HCT116 (cell line): ENCODE measurements at regions not wholly inside any gene's neighbourhood (a gene's known extent, or its start where the extent isn't known, plus 50 kb on each side); places are given as distances from the start of the nearest gene placed in this dataset.

Experiments
- ATAC-seq: fragments of 200-7000 bp; cut with Tn5 transposase; 2 replicates; pipeline ENCODE4 v1.9.1; 2020; ENCODE audit warnings: mild to moderate bottlenecking, moderate library complexity
- BruUV-seq: library from RNA; stranded (reverse); fragments of 400-500 nt; replicated peaks from 2 replicates; lab custom pipeline; 2021; lab: Mats Ljungman, UMichigan
- CTCF ChIA-PET: fragments of 300-600 bp; sonication (Branson Sonifier 250); formaldehyde crosslinking; loops from one replicate; lab custom pipeline; 2021; ENCODE audit warnings: antibody characterized with exemption; lab: Charles Lee
- POLR2A ChIA-PET: fragments of 300-600, 350-600 bp; sonication (Branson Sonifier 250); formaldehyde crosslinking; loops from one replicate; lab custom pipeline; 2021; ENCODE audit warnings: antibody characterized with exemption; lab: Charles Lee
- RAD21 ChIA-PET, 2 experiments: fragments of 300-600 bp; sonication (Branson Sonifier 250); formaldehyde crosslinking; loops; one replicate each; lab custom pipeline; 2023; ENCODE audit warnings: low total read pairs in 2 of 2; ENCODE audit not compliant: uncharacterized antibody in 2 of 2, unreplicated experiment in 2 of 2, low non-redundant PET in 1 of 2; lab: Charles Lee
- DNase-seq: peaks from one replicate; pipeline ENCODE4 v3.0.0-alpha.2; 2010; ENCODE audit warnings: low read depth, low spot score
- H2AFZ ChIP-seq: fragments of 200-600 bp; shearing (Covaris generic), sonication (generic); 2 replicates; pipeline ENCODE4 v1.6.1; 2017; ENCODE audit warnings: low read depth, mixed run types, mixed read lengths, antibody characterized with exemption, low read length; ENCODE audit not compliant: poor library complexity, severe bottlenecking
- H3K27ac ChIP-seq: 2 replicates; pipeline ENCODE4 v1.5.1; 2012; ENCODE audit warnings: low read depth, low read length
- H3K27me3 ChIP-seq: fragments of 200-600 bp; sonication (generic); 2 replicates; pipeline ENCODE4 v1.6.1; 2016; ENCODE audit warnings: mixed run types, low read length, mixed read lengths; ENCODE audit not compliant: insufficient read depth
- H3K36me3 ChIP-seq, 2 experiments: fragments of 200-500 bp in 1 of 2; fragments of 200-600 bp in 1 of 2; sonication (Bioruptor generic) in 1 of 2; sonication (generic) in 1 of 2; 2 replicates each; pipeline versions ENCODE4 v1.5.1 to v1.6.1; 2014 to 2016; ENCODE audit warnings: low read length in 2 of 2, inconsistent platforms in 1 of 2, mixed read lengths in 1 of 2, mixed run types in 1 of 2; ENCODE audit not compliant: insufficient read depth in 2 of 2, control insufficient read depth in 1 of 2
- H3K4me1 ChIP-seq, 2 experiments: fragments of 200-600 bp in 1 of 2; sonication (generic) in 1 of 2; 2 replicates each; pipeline versions ENCODE4 v1.5.1 to v1.6.1; 2012 to 2017; ENCODE audit warnings: low read length in 2 of 2, inconsistent platforms in 1 of 2, mild to moderate bottlenecking in 1 of 2, mixed read lengths in 1 of 2, mixed run types in 1 of 2, moderate library complexity in 1 of 2; ENCODE audit not compliant: insufficient read depth in 2 of 2, control insufficient read depth in 1 of 2
- H3K4me2 ChIP-seq: fragments of 200-600 bp; sonication (generic); 2 replicates; pipeline ENCODE4 v1.6.1; 2017; ENCODE audit warnings: mixed run types, low read length, mixed read lengths
- H3K4me3 ChIP-seq, 2 experiments: fragments of 200-600 bp in 1 of 2; sonication (generic) in 1 of 2; replicated peaks in 1 of 2; 2 replicates each; pipeline ENCODE4 v1.5.1; 2011 to 2016; ENCODE audit warnings: low read length in 2 of 2, control low read depth in 1 of 2, low read depth in 1 of 2, mild to moderate bottlenecking in 1 of 2, mixed read lengths in 1 of 2, mixed run types in 1 of 2
- H3K79me2 ChIP-seq: fragments of 200-600 bp; sonication (generic); 2 replicates; pipeline ENCODE4 v1.6.1; 2017; ENCODE audit warnings: mild to moderate bottlenecking, mixed run types, low read length, moderate library complexity, mixed read lengths; ENCODE audit not compliant: insufficient read depth
- H3K9ac ChIP-seq: fragments of 200-600 bp; sonication (generic); 2 replicates; pipeline ENCODE4 v1.6.1; 2016; ENCODE audit warnings: low read length, mixed read lengths
- H3K9me2 ChIP-seq: fragments of 200-600 bp; sonication (generic), shearing (Covaris generic); 2 replicates; pipeline ENCODE4 v1.6.1; 2017; ENCODE audit warnings: mixed run types, mild to moderate bottlenecking, moderate library complexity; ENCODE audit not compliant: insufficient read depth
- H3K9me3 ChIP-seq, 2 experiments: fragments of 200-500 bp in 1 of 2; fragments of 200-600 bp in 1 of 2; sonication (Bioruptor generic) in 1 of 2; sonication (generic) in 1 of 2; 2 replicates each; pipeline ENCODE4 v1.6.1; 2014 to 2017; ENCODE audit warnings: low read length in 2 of 2, mixed read lengths in 2 of 2, inconsistent platforms in 1 of 2, low read depth in 1 of 2, mild to moderate bottlenecking in 1 of 2, mixed run types in 1 of 2, moderate library complexity in 1 of 2; ENCODE audit not compliant: control insufficient read depth in 1 of 2, insufficient read depth in 1 of 2
- H4K20me1 ChIP-seq: fragments of 200-600 bp; sonication (generic), shearing (Covaris generic); 2 replicates; pipeline ENCODE4 v1.6.1; 2017; ENCODE audit warnings: mixed run types, mild to moderate bottlenecking, moderate library complexity; ENCODE audit not compliant: insufficient read depth
- CBX3 ChIP-seq: IDR thresholded peaks from 2 replicates; pipeline ENCODE4 v1.6.1; 2012; ENCODE audit warnings: low read depth
- CEBPB ChIP-seq: IDR thresholded peaks from 2 replicates; pipeline ENCODE4 v1.6.1; 2012; ENCODE audit warnings: low read depth
- ELF1 ChIP-seq: IDR thresholded peaks from 2 replicates; pipeline ENCODE4 v1.6.1; 2012; ENCODE audit warnings: low read depth, borderline replicate concordance
- EZH2 ChIP-seq: fragments of 200-600 bp; sonication (generic); IDR thresholded peaks from 2 replicates; pipeline ENCODE4 v1.6.1; 2017; ENCODE audit warnings: antibody characterized with exemption, mixed run types
- FOSL1 ChIP-seq: IDR thresholded peaks from 2 replicates; pipeline ENCODE4 v1.6.1; 2012; ENCODE audit warnings: low read depth
- JUND ChIP-seq: IDR thresholded peaks from 2 replicates; pipeline ENCODE4 v1.6.1; 2012
- MAX ChIP-seq: IDR thresholded peaks from 2 replicates; pipeline ENCODE4 v1.6.1; 2012
- POLR2A ChIP-seq: IDR thresholded peaks from 2 replicates; pipeline ENCODE4 v1.7.0; 2011; ENCODE audit warnings: borderline replicate concordance; ENCODE audit not compliant: insufficient read depth, insufficient read length; ENCODE audit errors: extremely low read depth
- POLR2AphosphoS5 ChIP-seq: IDR thresholded peaks from 2 replicates; pipeline ENCODE4 v1.6.1; 2011; ENCODE audit warnings: mild to moderate bottlenecking, low read depth, low read length, moderate library complexity
- SIN3A ChIP-seq: IDR thresholded peaks from 2 replicates; pipeline ENCODE4 v1.6.1; 2012; ENCODE audit warnings: low read depth
- SP1 ChIP-seq: IDR thresholded peaks from 2 replicates; pipeline ENCODE4 v1.6.1; 2012; ENCODE audit warnings: low read depth
- TCF7L2 ChIP-seq: IDR thresholded peaks from 2 replicates; pipeline ENCODE4 v1.7.0; 2011; ENCODE audit warnings: borderline replicate concordance, inconsistent platforms; ENCODE audit not compliant: insufficient read depth, insufficient read length; ENCODE audit errors: extremely low read depth
- intact Hi-C: fragments of 100-400 bp; cut with micrococcal nuclease; formaldehyde crosslinking; loops from 2 replicates; pipeline ENCODE4 v1.10.0; 2022
- TF ChIP-seq, protein P1 (sequence below): IDR thresholded peaks from 2 replicates; pipeline ENCODE4 v1.6.1; 2011; ENCODE audit warnings: mild to moderate bottlenecking, low read length, moderate library complexity; ENCODE audit not compliant: insufficient replicate concordance; ENCODE audit errors: extremely low read depth

GRCh38 chr1:4463631-4464030 is 190.8 kb upstream of the AJAP1 start:
- H3K9ac ChIP-seq: no peak overlapping the region
- H2AFZ ChIP-seq: no peak overlapping the region
- POLR2A ChIA-PET: no interaction called here
- ATAC-seq: no peak
- no peaks in the 10 kb centered on the region for H3K27me3 ChIP-seq
- no peak overlapping the region for H3K4me2 ChIP-seq
- DNase-seq: no peak
- no peaks in the 10 kb centered on the region for H3K79me2 ChIP-seq
- H3K4me1 ChIP-seq: no peaks in the 10 kb centered on the region
- CTCF ChIA-PET: no interaction called here
- H3K36me3 ChIP-seq: no peaks in the 10 kb centered on the region
- RAD21 ChIA-PET: no interaction called here
- TF ChIP-seq FOSL1 (no peak), TCF7L2 (no peak), POLR2A (no peak), CBX3 (no peak), SIN3A (no peak), CEBPB (no peak), ELF1 (no peak), POLR2AphosphoS5 (no peak), EZH2 (no peak), JUND (no peak), SP1 (no peak), MAX (no peak)
- TF ChIP-seq, protein P1, sequence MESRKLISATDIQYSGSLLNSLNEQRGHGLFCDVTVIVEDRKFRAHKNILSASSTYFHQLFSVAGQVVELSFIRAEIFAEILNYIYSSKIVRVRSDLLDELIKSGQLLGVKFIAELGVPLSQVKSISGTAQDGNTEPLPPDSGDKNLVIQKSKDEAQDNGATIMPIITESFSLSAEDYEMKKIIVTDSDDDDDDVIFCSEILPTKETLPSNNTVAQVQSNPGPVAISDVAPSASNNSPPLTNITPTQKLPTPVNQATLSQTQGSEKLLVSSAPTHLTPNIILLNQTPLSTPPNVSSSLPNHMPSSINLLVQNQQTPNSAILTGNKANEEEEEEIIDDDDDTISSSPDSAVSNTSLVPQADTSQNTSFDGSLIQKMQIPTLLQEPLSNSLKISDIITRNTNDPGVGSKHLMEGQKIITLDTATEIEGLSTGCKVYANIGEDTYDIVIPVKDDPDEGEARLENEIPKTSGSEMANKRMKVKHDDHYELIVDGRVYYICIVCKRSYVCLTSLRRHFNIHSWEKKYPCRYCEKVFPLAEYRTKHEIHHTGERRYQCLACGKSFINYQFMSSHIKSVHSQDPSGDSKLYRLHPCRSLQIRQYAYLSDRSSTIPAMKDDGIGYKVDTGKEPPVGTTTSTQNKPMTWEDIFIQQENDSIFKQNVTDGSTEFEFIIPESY: no peak
- no TSS peak for BruUV-seq
- H3K9me3 ChIP-seq: peaks cover 0 to 3% of the 10 kb centered on the region in 2 experiments; a peak in 1 of 4 replicates
- no peak overlapping the region for H3K4me3 ChIP-seq
- intact Hi-C loops: no loop called here
- no peaks in the 10 kb centered on the region for H4K20me1 ChIP-seq
- H3K9me2 ChIP-seq: no peaks in the 10 kb centered on the region
- no peak overlapping the region for H3K27ac ChIP-seq
